ENCODE measurements at regions not wholly inside any gene's neighbourhood (a gene's known extent, or its start where the extent isn't known, plus 50 kb on each side); places are given as distances from the start of the nearest gene placed in this dataset.
"Not testable (repeated sequence)": the region's sequence is repeated elsewhere in the genome, so short reads cannot be mapped to it uniquely, and the experiment has no call there.

DNA sequence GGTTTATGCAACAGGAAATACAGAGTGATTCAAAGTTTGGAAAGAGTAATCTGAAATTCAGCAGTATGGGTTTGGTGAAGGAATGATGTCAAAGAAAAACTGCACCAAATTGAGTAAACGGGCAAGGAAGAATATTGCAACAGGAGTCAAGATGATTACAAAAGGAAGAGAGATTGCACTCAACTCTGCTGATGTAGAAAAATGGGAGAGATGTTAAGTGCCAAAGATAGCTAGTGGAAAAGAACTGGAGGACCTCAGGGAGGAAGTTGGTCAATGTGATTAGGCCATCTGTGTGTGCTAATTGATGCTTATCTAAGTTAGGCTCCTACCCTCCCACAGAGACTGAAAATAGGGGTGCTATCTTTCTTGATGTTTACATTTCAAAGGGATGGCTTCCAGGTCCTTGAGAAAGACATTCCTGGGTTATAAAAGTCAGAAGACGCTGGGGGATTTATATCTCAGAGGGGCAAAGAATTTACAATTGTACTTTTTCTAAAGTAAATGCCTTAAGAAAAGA is 167.4 kb upstream of the FAM47A start:
- in situ Hi-C loops (cut with HindIII; ENCODE audit: low sequenced_read_pairs) = no loop called here
- DNase-seq (ENCODE audit: low spot score) = no peak

DNA sequence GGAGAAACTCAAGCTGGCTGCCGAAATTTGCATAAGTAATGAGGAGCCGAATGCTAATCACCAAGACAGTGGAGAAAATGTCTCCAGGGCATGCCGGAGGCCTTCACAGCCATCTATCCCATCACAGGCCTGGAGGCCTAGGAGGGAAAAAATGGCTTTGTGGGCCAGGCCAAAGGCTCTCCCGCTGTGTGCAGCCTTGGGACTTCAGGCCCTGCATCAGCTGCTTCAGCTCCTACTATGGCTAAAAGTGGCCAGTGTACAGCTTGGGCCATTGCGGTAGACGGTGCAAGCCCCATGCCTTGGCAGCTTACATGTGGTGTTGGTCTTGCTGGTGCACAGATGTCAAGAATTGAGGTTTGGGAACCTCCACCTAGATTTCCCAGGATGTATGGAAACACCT is 162.6 kb upstream of the FAM47A start:
- in situ Hi-C loops (cut with HindIII; ENCODE audit: low sequenced_read_pairs) = no loop called here
- DNase-seq (ENCODE audit: low spot score) = no peak

DNA sequence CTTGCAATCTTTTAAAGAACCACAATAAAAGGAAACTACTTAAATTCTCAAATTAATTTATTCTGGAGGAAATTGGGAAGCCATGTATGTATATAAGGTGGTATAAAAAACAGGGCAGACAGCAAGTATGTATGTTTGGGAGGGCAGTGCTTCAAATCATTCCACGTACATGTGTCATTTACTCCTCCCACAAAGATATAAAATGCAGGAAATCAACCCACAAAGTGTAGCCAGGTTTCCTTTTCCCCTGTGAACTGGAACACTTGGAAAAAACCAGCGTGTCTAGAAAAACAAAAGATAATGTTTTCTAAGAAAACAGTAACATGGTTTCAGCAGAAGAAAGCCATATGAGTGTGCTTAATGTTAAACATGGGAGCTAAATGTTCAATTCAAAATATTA is 156.7 kb upstream of the FAM47A start:
- in situ Hi-C loops (cut with HindIII; ENCODE audit: low sequenced_read_pairs) = no loop called here
- no peak for DNase-seq (ENCODE audit: low spot score)

DNA sequence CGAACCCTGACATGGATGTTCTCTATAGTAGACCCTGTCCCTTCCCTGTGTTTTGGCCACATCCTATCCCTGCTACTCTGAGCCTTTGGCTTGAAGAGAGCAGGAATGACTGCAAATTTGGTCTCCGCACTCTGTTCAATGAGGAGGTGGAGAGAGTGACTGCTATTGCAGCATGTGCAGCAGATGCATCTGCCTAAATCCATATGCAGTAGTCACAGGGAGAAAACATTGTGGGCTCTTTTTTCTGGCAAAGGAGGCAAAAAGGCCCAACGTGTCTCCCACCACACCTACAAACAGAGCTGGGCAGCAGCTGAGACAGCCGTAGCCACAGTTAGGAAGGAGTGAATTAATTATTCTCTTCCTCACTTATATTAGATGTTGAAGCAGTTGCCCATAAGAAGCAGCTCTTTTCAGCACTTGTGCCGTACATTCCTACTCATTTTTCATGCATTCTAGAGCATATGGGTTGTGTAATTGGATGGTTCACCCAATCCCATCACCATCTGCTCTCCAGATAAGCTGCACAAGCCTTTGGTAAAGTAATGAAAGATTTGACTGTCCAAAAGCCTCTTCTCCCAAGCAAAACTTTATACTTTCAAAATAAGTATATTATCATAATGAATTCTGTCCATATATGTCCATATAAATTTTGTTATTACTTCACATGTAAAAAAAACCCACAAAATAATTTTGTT is 147.9 kb upstream of the FAM47A start:
- no peak for DNase-seq (ENCODE audit: low spot score)
- in situ Hi-C loops (cut with HindIII; ENCODE audit: low sequenced_read_pairs) = no loop called here

DNA sequence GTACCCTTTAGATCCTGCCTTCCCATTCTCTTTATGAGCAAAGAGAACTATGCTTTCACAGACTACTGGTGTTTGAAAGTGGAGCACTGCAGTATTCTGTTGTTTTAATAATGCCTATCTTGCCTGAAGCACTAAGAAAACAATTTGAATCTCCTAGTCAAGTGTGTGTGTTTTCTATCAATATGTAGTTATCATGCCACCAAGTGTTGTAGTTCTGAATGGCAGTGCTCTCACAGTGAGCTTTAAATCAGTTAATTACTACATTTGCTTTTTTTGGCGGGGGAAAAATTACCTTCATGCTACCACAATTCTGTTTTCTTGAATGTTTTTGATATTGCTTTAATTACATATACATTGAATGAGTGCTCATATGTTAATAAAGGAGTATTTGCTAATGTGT is 143.6 kb upstream of the FAM47A start:
- DNase-seq (ENCODE audit: low spot score) = no peak
- in situ Hi-C loops (cut with HindIII; ENCODE audit: low sequenced_read_pairs) = no loop called here

DNA sequence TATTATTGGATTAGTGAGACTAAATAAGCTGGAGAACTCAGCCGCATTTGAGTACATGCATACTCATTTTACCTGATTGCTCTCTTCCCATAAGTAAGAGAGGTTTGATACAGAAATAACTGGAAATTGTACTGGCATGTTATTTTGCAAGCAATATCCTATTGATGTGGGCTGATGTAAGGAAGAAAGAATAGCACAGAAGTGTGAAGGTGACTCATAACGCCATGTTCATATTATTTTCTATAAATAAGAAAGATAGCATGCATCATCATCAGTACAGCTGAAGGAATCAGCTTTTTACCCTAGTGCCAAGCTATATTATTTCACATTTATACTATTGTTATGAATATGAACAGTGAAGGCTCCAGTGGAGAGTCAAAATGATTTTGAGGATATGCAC is 138.3 kb upstream of the FAM47A start:
- no peak for DNase-seq (ENCODE audit: low spot score)
- in situ Hi-C loops (cut with HindIII; ENCODE audit: low sequenced_read_pairs) = no loop called here

DNA sequence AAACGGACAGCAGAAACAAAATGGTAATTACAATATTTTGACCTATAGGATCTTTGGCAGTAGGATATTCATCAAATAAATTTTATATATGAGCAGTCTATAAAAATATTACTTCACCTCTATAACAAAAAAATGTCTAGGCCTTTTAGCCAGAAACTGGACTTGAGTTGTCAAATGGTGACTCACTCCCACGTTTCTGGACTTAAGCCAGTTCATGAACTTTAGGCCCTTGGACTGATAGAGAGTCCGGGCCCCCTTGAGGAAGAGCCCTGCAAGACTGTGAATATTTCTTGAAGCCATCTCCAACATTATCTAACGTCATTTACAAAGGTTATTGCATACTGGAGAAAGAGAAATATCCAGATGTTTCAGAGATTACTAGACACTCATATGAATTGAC is 106.8 kb upstream of the FAM47A start:
- in situ Hi-C loops (cut with HindIII; ENCODE audit: low sequenced_read_pairs) = no loop called here
- DNase-seq (ENCODE audit: low spot score) = no peak

DNA sequence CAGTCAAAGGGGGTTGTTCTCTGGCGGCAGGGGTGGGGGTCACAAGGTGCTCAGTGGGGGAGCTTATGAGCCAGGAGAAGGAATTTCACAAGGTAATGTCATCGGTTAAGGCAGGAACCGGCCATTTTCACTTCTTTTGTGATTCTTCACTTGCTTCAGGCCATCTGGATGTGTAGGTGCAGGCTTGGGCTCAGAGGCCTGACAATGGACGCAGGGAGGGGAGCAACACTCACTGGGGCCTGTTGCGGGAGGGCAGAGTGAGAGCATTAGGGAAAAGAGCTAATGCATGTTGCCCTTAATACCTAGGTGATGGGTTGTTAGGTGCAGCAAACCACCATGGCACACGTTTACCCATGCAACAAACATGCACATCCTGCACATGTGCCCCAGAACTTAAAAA is 98.0 kb upstream of the FAM47A start:
- in situ Hi-C loops (cut with HindIII; ENCODE audit: low sequenced_read_pairs); DNase-seq (ENCODE audit: low spot score): not testable (repeated sequence)

DNA sequence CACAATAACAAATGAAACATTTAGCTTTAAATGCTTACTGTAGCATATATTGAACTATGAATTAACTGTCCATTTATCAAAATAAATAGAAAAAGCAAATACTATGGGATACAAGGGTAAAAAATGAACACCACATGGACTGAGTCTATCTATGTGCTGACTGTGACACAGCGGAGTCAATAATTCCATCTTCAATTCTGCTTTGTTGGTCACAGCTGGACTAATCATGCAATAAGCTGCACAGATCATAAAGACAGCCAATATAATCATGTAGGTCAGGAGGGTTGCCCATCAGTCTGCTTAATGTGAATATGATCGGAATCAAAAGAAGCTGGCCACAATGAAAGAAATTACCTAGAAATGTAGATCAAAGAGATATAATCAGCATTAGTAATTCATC is 95.7 kb upstream of the FAM47A start:
- DNase-seq (ENCODE audit: low spot score) = no peak
- in situ Hi-C loops (cut with HindIII; ENCODE audit: low sequenced_read_pairs) = no loop called here

DNA sequence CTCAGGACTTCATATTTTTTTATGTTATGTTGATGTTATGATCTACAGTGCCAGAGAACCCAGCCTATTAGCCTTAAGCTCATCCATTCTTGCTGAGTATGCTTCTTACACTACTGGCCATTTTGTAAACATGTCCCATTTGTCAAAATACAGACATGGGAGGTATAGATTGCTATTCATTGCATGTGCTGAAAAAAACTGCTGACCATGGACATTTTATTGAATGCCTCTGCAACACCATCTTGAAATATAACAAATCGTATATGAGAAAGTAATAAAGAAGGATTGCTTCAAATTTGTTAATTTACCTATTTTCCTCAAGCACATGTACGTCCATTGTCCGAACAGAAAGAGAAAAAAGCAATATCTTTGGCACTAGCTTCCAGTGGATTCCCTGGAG is 91.5 kb upstream of the FAM47A start:
- DNase-seq (ENCODE audit: low spot score) = no peak
- in situ Hi-C loops (cut with HindIII; ENCODE audit: low sequenced_read_pairs) = no loop called here

DNA sequence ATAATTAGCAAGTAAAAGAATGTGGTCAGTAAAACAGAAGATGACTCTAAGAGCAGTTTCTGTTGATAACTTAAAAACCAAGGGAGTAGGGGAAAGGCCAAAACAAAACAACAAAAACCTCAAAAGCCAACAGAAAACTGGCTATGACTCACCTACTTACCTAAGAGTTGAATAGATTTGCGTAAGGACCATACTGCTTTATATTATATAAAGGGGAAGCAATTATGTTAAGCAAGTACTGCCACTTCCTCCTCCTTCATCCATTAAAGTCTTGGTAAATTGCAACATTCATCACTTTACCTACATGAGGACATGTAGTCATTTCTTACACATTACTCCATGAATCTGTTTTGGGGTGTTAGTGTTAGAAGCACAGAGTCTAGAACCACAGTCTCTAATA is 85.9 kb upstream of the FAM47A start:
- no peak for DNase-seq (ENCODE audit: low spot score)
- in situ Hi-C loops (cut with HindIII; ENCODE audit: low sequenced_read_pairs) = no loop called here

DNA sequence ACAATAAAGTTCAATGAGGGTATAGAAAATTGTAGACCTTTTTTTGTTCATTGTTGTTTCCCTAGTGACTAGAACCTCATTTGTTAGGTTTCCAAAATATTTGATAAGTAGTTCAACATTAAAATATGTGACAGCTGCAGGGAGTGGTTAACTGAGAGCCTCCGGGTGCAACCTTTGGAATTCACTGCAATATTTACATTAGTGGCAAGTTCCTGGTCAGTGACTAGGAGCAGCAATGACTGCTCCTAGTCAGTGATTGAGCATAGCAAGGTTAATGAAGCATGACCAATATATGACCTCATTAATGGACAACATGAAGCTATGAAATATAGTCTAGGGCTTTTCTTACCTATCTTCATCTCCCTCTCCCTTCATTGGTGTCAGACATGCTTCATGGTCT is 65.8 kb upstream of the FAM47A start:
- DNase-seq (ENCODE audit: low spot score) = no peak
- in situ Hi-C loops (cut with HindIII; ENCODE audit: low sequenced_read_pairs) = no loop called here

Measured in G401 (cell line).